Esophagus muscularis mucosa (tissue), 4 donors: ENCODE measurements at regions not wholly inside any gene's neighbourhood (a gene's known extent, or its start where the extent isn't known, plus 50 kb on each side); places are given as distances from the start of the nearest gene placed in this dataset.

ENCODE experiments used
- CTCF ChIP-seq, 3 experiments: fragments of 200-600 bp in 2 of 3; fragments of 450-650 bp in 1 of 3; sonication (generic) in 2 of 3; IDR thresholded peaks; one replicate each; pipeline ENCODE4 v1.5.1; 2017 to 2019; ENCODE audit warnings: antibody characterized with exemption in 3 of 3, mild to moderate bottlenecking in 2 of 3, moderate library complexity in 1 of 3
- EP300 ChIP-seq: sonication (generic); formaldehyde crosslinking; IDR thresholded peaks from one replicate; pipeline ENCODE4 v1.6.1; 2017; ENCODE audit warnings: antibody characterized with exemption
- POLR2A ChIP-seq: fragments of 450-650 bp; IDR thresholded peaks from one replicate; pipeline ENCODE4 v1.6.1; 2017; ENCODE audit warnings: antibody characterized with exemption, moderate library complexity, mild to moderate bottlenecking, low read depth
- POLR2AphosphoS5 ChIP-seq, 2 donors: sonication (generic); formaldehyde crosslinking; IDR thresholded peaks; one replicate each; pipeline ENCODE4 v1.6.1; 2017; ENCODE audit warnings: antibody characterized with exemption in 2 of 2

DNA sequence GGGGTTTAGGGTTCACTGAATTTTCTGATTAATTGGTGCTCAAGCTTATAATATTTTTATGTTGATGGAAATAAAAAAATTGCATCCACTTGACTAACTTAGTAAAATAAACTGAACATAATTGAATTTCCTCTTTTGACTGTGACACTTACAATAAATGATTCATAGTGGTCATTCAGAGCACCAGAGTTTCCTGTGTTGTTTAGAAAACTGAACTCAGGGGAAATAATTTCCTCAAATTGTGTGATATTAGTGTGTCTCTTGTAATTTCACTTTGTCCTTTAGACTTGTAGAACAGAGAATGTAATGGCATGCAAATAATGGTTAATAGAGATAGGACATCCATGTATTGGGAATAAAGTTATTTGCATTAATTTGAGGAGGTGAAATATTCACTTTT lies 319.7 kb upstream of the MAN1A1 start:
- TF ChIP-seq CTCF (IDR thresholded peaks at IDR 0.05) = no peak
- no peak for TF ChIP-seq EP300
- no peak for TF ChIP-seq POLR2A
- no peak for TF ChIP-seq POLR2AphosphoS5 (IDR thresholded peaks at IDR 0.05)
